ENCODE measurements at regions not wholly inside any gene's neighbourhood (a gene's known extent, or its start where the extent isn't known, plus 50 kb on each side); places are given as distances from the start of the nearest gene placed in this dataset.

DNA sequence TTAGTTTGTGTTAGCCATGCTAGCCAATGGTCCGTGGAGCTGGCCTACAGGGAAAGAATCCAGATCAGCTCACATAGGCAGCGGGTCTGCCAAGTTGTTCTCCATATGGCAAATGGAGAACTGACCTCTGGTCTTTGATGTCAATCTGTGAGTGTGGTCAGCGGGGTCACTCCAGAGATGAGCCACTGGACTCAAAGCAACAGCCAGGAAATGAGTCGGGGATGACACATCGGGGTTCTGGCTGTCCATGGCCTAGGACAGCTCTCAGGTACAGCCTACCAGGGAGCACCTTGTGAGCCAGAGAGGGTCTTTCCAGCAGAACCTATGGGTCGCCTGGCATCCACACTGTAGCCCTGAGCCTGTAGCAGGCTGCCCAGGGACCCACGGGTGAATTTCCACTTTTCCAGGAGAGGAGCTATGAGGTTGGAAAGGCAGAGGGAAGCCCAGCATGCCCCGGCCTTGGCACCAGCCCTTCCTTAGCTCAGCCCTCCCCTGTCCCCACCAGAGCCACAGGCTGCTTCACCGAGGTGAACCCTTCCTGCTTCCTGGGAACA, 203.0 kb upstream of the TNRC6C start:
- no peak for DNase-seq (ENCODE audit: low read depth, low spot score)
- no CpG with 5 or more reads among the region's 9 CpGs for WGBS (ENCODE audit: insufficient coverage, insufficient read length)
- Histone ChIP-seq H3K4me1 (ENCODE audit: control insufficient read depth, insufficient read depth, low read length) (peaks cover 2% of the 10 kb centered on the region; the same call in 1 of the 2 replicates), H3K27ac (ENCODE audit: low read length) (no peak overlapping the region), H3K36me3 (ENCODE audit: control insufficient read depth, insufficient read depth, low read length) (no peaks in the 10 kb centered on the region), H3K4me3 (ENCODE audit: low read length) (no peak overlapping the region), H3K27me3 (ENCODE audit: control insufficient read depth, insufficient read depth, low read length) (no peaks in the 10 kb centered on the region), H3K9me3 (ENCODE audit: control insufficient read depth, insufficient read depth, low read length) (no peaks in the 10 kb centered on the region)

DNA sequence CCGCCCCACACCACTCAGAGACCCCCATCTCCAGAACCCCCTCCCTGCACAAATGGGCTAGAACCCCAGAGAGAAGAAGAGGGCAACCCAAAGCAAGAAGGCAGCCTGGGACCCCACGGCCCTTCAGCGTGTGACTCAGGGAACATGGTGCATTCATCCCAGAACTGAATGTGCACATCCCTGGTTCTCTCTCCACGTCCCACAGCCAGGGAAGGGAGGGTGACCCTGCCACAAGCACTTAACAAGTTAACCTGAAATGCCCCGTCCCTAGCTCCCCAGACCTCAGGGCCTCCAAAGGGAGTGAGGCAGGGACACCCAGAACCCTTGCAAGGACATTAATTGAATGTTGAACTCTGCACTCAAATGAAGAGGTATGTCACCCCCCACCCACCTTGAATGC, 202.5 kb upstream of the TNRC6C start:
- no peaks in the 10 kb centered on the region for H3K27me3 ChIP-seq (ENCODE audit: control insufficient read depth, insufficient read depth, low read length)
- H3K4me3 ChIP-seq (ENCODE audit: low read length): no peak overlapping the region
- DNase-seq (ENCODE audit: low read depth, low spot score): no peak
- WGBS (ENCODE audit: insufficient coverage, insufficient read length): no CpG with 5 or more reads among the region's 5 CpGs
- H3K9me3 ChIP-seq (ENCODE audit: control insufficient read depth, insufficient read depth, low read length): no peaks in the 10 kb centered on the region
- peaks cover 2% of the 10 kb centered on the region; the same call in 1 of the 2 replicates for H3K4me1 ChIP-seq (ENCODE audit: control insufficient read depth, insufficient read depth, low read length)
- no peak overlapping the region for H3K27ac ChIP-seq (ENCODE audit: low read length)
- H3K36me3 ChIP-seq (ENCODE audit: control insufficient read depth, insufficient read depth, low read length): no peaks in the 10 kb centered on the region

DNA sequence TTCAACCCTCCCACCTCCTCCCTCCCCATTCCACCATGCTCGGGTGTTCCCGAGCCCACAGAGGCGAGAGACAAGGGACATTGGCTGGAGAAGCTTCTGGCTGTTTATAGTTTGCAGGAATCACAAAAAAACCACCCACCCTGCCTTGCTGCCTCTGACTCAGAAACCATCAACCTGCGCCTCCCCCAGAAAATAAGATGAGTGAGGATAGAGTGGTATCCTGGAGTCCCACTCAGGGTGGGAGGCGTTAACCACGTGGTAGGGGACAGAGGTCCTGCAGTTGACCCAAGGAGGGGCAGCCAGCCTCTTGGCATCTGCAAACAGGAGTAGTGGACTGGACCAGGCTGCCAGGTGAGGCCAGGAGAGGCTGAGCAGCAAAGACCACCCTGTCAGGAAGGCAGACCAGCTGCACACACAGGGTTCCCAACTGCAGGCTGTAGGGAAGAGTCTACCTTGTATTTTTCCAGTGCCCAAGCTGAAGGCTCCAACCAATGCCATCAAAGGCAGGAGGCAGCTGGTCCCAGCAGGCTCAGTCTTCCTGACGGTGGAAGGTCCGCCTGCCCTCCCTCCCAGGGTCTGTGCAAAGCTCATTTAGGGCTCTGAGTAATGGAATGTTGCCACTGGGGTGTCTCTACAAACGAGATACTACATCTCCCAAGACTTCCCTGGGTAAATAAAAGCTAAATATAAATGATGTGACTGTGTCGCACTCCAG, 201.5 kb upstream of the TNRC6C start:
- no CpG with 5 or more reads among the region's 10 CpGs for WGBS (ENCODE audit: insufficient coverage, insufficient read length)
- DNase-seq (ENCODE audit: low read depth, low spot score): no peak
- H3K4me3 ChIP-seq (ENCODE audit: low read length): no peak overlapping the region

DNA sequence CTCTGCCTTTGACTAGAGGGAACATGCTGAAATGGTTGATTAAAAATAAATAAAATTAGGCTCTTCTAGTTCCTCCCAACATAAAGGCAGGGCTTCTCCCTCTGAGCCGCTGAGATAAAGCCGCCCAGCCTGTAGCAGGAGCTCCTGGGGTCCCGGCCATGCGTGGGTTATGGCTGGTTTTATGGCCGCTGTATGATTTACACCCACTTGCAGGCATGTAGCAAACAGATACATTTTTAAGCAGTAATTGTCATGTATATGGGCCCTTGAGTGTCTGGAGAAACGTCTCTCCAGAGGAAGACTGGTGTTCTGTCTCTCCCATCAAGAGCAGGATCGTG, 201.0 kb upstream of the TNRC6C start:
- Histone ChIP-seq H3K27ac (ENCODE audit: low read length) (no peak overlapping the region), H3K4me3 (ENCODE audit: low read length) (no peak overlapping the region), H3K9me3 (ENCODE audit: control insufficient read depth, insufficient read depth, low read length) (no peaks in the 10 kb centered on the region; the same call in 1 of the 2 replicates), H3K36me3 (ENCODE audit: control insufficient read depth, insufficient read depth, low read length) (no peaks in the 10 kb centered on the region), H3K4me1 (ENCODE audit: control insufficient read depth, insufficient read depth, low read length) (peaks cover 2% of the 10 kb centered on the region; the same call in 1 of the 2 replicates), H3K27me3 (ENCODE audit: control insufficient read depth, insufficient read depth, low read length) (no peaks in the 10 kb centered on the region)
- no CpG with 5 or more reads among the region's 7 CpGs for WGBS (ENCODE audit: insufficient coverage, insufficient read length)
- DNase-seq (ENCODE audit: low read depth, low spot score): no peak

More for the DNA sequence above, 201.5 kb upstream of the TNRC6C start:
- H3K27ac ChIP-seq (ENCODE audit: low read length): no peak overlapping the region
- no peaks in the 10 kb centered on the region for H3K36me3 ChIP-seq (ENCODE audit: control insufficient read depth, insufficient read depth, low read length)
- no peaks in the 10 kb centered on the region; the same call in 1 of the 2 replicates for H3K9me3 ChIP-seq (ENCODE audit: control insufficient read depth, insufficient read depth, low read length)
- peaks cover 2% of the 10 kb centered on the region; the same call in 1 of the 2 replicates for H3K4me1 ChIP-seq (ENCODE audit: control insufficient read depth, insufficient read depth, low read length)
- H3K27me3 ChIP-seq (ENCODE audit: control insufficient read depth, insufficient read depth, low read length): no peaks in the 10 kb centered on the region

DNA sequence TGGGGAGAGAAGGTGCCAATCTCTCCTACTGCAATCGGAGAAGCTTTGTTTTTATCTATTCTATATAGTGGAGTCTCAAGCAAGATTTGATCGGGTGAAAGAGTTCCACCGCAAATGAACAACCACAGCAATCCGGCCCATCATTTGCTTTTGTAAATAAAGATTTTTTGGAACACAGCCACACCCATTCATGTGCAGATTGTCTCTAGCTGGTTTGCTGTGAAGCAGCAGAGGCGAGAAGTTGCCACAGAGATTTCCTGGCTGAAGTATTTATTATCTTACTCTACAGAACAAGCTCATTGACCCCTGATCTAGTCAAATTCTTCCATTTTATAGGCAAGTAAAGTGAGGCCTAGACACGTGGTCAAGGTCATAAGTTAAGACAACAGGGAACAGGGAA, 195.5 kb upstream of the TNRC6C start:
- H3K9me3 ChIP-seq (ENCODE audit: control insufficient read depth, insufficient read depth, low read length): no peaks in the 10 kb centered on the region; the same call in 1 of the 2 replicates
- H3K27me3 ChIP-seq (ENCODE audit: control insufficient read depth, insufficient read depth, low read length): no peaks in the 10 kb centered on the region
- no CpG with 5 or more reads among the region's 6 CpGs for WGBS (ENCODE audit: insufficient coverage, insufficient read length)
- peaks cover 8% of the 10 kb centered on the region for H3K4me1 ChIP-seq (ENCODE audit: control insufficient read depth, insufficient read depth, low read length)
- no peak overlapping the region for H3K4me3 ChIP-seq (ENCODE audit: low read length)
- no peaks in the 10 kb centered on the region for H3K36me3 ChIP-seq (ENCODE audit: control insufficient read depth, insufficient read depth, low read length)
- no peak for DNase-seq (ENCODE audit: low read depth, low spot score)
- H3K27ac ChIP-seq (ENCODE audit: low read length): no peak overlapping the region

DNA sequence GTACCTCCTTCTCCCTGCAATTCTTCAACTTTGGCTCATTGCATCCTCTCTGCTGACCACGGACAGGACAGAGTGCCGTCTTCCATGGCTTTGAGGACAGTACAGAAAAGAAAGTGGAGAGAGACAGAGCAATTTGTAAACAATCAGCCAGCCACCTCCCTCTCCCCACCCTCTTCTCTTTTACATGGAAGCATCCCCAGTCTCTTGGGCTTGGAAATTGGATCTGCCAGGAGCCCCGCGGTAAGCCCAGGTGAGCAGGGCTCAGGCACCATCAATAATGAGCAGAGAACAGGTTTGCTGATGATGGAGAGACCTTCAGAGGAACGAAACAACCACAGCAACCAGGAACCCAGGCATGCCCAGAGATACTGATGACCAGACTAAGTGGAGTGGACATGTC, 194.9 kb upstream of the TNRC6C start:
- peaks cover 8% of the 10 kb centered on the region for H3K4me1 ChIP-seq (ENCODE audit: control insufficient read depth, insufficient read depth, low read length)
- no peak for DNase-seq (ENCODE audit: low read depth, low spot score)
- no peak overlapping the region for H3K4me3 ChIP-seq (ENCODE audit: low read length)
- WGBS (ENCODE audit: insufficient coverage, insufficient read length): no CpG with 5 or more reads among the region's 5 CpGs
- H3K27ac ChIP-seq (ENCODE audit: low read length): no peak overlapping the region
- H3K36me3 ChIP-seq (ENCODE audit: control insufficient read depth, insufficient read depth, low read length): no peaks in the 10 kb centered on the region
- no peaks in the 10 kb centered on the region; the same call in 1 of the 2 replicates for H3K9me3 ChIP-seq (ENCODE audit: control insufficient read depth, insufficient read depth, low read length)
- no peaks in the 10 kb centered on the region for H3K27me3 ChIP-seq (ENCODE audit: control insufficient read depth, insufficient read depth, low read length)

DNA sequence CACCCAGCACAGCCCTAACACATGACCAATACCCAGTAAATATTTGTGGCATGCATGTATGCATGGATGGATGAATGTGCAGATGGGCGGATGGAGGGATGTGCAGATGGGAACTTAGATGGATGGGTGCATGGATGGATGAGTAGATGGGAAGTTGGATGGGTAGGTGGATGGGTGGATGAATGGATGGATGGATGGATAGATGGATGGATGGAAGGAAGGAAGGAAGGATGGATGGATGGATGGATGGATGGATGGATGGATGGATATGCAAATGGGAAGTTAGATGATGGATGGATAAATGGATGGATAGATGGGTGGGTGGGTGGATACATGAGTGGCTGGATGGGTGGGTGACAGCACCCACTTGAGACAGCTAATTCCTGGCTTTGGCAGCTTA, 193.2 kb upstream of the TNRC6C start:
- Histone ChIP-seq H3K27ac (ENCODE audit: low read length) (no peak overlapping the region), H3K36me3 (ENCODE audit: control insufficient read depth, insufficient read depth, low read length) (no peaks in the 10 kb centered on the region), H3K27me3 (ENCODE audit: control insufficient read depth, insufficient read depth, low read length) (no peaks in the 10 kb centered on the region), H3K4me3 (ENCODE audit: low read length) (no peak overlapping the region), H3K9me3 (ENCODE audit: control insufficient read depth, insufficient read depth, low read length) (no peaks in the 10 kb centered on the region; the same call in 1 of the 2 replicates), H3K4me1 (ENCODE audit: control insufficient read depth, insufficient read depth, low read length) (peaks cover 8% of the 10 kb centered on the region)
- DNase-seq (ENCODE audit: low read depth, low spot score): no peak
- no CpG with 5 or more reads among the region's 1 CpG for WGBS (ENCODE audit: insufficient coverage, insufficient read length)

DNA sequence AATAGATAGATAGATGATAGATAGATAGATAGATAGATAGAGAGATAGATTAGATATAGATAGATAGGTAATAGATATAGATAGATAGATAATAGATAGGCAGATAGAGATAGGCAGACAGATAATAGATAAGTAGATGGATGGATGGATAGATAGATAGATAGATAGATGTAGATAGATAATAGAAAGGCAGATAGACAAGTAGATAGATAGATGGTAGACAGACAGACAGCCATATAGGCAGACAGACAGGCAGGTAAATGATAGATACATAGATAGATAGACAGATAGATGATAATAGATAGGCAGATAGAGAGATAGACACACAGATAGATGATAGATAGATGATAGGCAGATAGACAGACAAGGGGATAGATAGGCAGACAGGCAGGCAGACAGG, 191.4 kb upstream of the TNRC6C start:
- Histone ChIP-seq H3K27ac (ENCODE audit: low read length) (no peak overlapping the region), H3K4me3 (ENCODE audit: low read length) (no peak overlapping the region), H3K27me3 (ENCODE audit: control insufficient read depth, insufficient read depth, low read length) (no peaks in the 10 kb centered on the region), H3K4me1 (ENCODE audit: control insufficient read depth, insufficient read depth, low read length) (peaks cover 8% of the 10 kb centered on the region), H3K36me3 (ENCODE audit: control insufficient read depth, insufficient read depth, low read length) (no peaks in the 10 kb centered on the region), H3K9me3 (ENCODE audit: control insufficient read depth, insufficient read depth, low read length) (no peaks in the 10 kb centered on the region)
- no peak for DNase-seq (ENCODE audit: low read depth, low spot score)

DNA sequence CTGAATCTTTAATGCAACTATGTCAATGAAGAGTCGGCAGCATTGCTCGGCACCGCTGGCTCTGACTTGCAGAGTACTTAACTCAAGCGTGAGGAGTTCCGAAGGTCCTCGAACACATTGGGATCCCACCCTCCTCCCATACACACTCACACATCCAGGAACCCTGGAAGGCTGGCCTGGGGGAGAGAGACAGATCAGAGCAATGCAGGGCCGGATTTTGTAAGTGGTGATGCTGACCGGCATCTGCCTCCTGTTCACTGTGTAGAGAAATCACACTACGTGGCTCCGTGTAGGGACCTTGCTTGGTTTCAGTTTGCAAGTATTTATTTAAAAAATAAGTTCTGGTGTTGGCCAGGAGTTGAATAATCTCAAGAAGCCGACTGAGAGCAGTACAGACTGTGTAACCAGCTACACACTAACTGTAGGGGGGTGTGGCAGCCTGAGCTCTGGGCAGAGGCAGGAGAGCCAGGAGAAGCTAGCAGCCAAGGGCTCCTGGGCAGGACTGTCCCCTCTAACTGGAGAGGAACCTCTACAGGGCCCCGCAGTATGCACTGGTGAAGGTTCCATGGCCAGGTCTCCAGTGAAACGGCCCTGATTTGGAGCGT, 190.2 kb upstream of the TNRC6C start:
- WGBS (ENCODE audit: insufficient coverage, insufficient read length): no CpG with 5 or more reads among the region's 14 CpGs
- Histone ChIP-seq H3K4me1 (ENCODE audit: control insufficient read depth, insufficient read depth, low read length) (peaks cover 7% of the 10 kb centered on the region), H3K4me3 (ENCODE audit: low read length) (no peak overlapping the region), H3K27me3 (ENCODE audit: control insufficient read depth, insufficient read depth, low read length) (no peaks in the 10 kb centered on the region), H3K9me3 (ENCODE audit: control insufficient read depth, insufficient read depth, low read length) (no peaks in the 10 kb centered on the region), H3K36me3 (ENCODE audit: control insufficient read depth, insufficient read depth, low read length) (no peaks in the 10 kb centered on the region), H3K27ac (ENCODE audit: low read length) (no peak overlapping the region)
- DNase-seq (ENCODE audit: low read depth, low spot score): no peak

DNA sequence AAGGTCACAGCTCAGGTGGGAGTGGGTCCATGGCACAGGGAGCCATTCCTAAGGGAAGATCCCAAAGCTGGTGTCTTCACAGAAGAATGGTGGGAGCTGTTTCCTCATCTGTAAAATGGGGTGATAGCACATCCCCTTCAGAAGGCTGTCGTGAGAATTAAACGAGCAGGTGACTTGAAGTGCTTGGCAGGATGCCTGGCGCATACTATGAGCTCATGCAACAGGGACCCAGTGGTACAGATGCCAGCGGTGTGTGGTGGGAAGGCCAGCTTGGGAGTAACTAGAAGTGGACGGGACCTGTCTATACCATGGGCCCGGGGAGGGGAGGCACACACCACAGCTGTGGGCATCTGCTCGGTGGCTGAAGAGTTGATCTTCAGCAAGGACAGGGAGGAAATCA, 189.3 kb upstream of the TNRC6C start:
- no peaks in the 10 kb centered on the region for H3K27me3 ChIP-seq (ENCODE audit: control insufficient read depth, insufficient read depth, low read length)
- no peak overlapping the region for H3K27ac ChIP-seq (ENCODE audit: low read length)
- peaks cover 3% of the 10 kb centered on the region for H3K4me1 ChIP-seq (ENCODE audit: control insufficient read depth, insufficient read depth, low read length)
- H3K36me3 ChIP-seq (ENCODE audit: control insufficient read depth, insufficient read depth, low read length): no peaks in the 10 kb centered on the region
- no peak overlapping the region for H3K4me3 ChIP-seq (ENCODE audit: low read length)
- H3K9me3 ChIP-seq (ENCODE audit: control insufficient read depth, insufficient read depth, low read length): no peaks in the 10 kb centered on the region
- WGBS (ENCODE audit: insufficient coverage, insufficient read length): no CpG with 5 or more reads among the region's 7 CpGs
- no peak for DNase-seq (ENCODE audit: low read depth, low spot score)

Measured in iPS DF 6.9 (cell line).